NCI-H748 treated with DMSO at 0.1 percent for 48 hours (cell line): ENCODE measurements at regions not wholly inside any gene's neighbourhood (a gene's known extent, or its start where the extent isn't known, plus 50 kb on each side); places are given as distances from the start of the nearest gene placed in this dataset.
"Not testable (repeated sequence)": the region's sequence is repeated elsewhere in the genome, so short reads cannot be mapped to it uniquely, and the experiment has no call there.

ENCODE experiments used
- DNase-seq: peaks from one replicate; lab custom pipeline; 2025; lab: John Stamatoyannopoulos, UW

DNA sequence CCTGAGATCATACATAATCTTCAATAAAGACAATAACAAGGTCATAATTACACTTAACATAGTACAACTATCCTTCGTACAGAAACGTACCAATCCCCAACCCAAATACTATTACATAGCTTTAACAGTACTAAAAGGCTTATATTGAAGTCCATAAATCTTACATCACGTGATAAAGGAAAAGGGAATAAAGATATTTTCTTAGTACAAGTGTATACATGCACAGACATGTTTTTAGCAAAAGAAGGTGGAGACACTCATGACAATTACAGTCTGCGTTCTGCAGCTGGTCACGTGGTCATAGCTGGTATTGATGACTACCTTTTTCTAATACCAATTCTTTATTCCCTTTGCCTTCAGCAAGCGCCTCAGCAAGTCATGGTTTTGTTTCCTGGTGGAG lies 464.5 kb upstream of the SLITRK5 start:
- no peak for DNase-seq

DNA sequence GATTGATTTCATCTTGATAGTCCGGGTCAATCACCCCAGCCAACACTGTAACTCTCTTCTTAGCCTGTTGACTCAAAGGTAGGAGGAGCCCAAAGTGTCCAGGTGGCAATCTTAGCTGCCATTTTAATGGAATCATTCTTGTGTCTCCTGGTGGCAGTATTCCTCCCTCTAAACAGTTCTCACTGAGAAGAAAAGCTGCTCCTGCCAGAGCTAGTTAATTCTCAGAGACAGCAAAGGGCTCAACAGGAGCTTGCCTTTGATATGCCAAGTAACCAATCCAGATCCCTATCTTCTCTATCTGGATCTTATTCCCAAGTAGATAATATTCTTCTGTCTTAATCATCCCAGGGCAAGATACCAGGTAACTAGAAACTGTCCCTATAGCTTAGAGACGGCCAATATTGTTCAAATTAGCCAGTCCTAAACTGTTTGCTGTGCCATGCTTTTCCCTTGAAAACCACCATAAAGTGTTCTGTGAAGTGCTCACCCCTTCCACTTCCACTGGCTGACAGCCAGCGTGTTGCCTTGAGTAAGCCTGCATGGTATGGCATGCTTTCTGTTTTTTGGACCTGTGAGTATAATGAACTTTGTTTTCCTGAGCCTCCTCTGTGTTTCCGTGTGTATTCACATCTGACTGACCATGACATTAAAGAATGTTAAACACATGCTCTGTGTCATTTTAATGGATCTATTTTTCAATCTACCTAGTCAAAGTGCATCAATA lies 463.7 kb upstream of the SLITRK5 start:
- no peak for DNase-seq

DNA sequence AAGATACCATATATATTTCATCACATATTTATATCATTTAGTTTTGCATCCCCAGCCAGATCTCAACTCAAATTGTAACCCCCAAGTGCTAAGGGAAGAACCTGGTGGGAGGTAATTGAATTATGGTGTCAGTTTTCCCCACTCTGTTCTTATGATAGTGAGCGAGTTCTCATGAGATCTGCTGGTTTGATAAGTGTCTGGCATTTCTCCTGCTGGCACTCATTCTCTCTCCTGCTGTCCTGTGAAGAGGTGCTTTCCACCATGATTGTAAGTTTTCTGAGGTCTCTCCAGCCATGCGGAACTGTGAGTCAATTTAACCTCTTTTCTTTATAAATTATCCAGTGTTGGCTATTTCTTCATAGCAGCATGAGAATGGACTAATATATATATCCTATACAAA lies 462.5 kb upstream of the SLITRK5 start:
- no peak for DNase-seq

DNA sequence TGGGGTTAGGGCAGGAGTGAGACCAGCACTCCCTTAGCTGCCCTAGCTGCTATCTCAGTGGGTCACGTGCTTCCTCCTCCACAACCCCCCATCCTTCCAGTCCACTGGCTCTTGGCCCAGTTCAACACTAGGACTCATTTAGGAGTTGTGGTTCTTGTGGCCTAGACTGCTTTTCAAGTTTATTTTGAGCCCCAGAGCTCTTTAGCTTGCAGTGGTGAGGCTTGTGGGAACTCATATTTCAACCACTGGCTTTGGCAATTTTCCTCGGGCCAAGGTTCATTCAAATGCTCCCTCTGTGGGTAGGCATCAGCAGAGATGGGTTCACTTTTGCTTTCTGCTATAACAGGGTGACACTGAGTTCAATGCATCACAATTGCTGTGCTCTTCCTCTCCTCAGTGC lies 436.2 kb upstream of the SLITRK5 start:
- no peak for DNase-seq

DNA sequence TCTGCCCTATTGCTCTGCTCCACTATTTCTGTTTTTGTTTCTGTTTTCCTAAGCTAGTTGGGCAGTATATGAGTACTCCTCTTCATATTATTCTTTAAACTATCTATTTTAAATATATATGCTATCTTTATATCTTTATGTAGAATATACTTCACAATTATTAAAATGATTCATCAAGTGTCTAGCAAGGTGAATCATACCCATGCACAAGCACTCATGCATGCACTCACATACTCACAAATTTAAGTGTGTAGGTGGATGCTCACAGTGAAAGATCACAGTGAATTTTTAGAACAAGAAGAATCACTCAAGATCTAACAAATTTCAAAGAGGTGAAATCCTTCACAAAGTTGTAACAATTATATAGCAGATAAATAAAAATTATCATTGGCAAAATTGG lies 435.6 kb upstream of the SLITRK5 start:
- DNase-seq: no peak

DNA sequence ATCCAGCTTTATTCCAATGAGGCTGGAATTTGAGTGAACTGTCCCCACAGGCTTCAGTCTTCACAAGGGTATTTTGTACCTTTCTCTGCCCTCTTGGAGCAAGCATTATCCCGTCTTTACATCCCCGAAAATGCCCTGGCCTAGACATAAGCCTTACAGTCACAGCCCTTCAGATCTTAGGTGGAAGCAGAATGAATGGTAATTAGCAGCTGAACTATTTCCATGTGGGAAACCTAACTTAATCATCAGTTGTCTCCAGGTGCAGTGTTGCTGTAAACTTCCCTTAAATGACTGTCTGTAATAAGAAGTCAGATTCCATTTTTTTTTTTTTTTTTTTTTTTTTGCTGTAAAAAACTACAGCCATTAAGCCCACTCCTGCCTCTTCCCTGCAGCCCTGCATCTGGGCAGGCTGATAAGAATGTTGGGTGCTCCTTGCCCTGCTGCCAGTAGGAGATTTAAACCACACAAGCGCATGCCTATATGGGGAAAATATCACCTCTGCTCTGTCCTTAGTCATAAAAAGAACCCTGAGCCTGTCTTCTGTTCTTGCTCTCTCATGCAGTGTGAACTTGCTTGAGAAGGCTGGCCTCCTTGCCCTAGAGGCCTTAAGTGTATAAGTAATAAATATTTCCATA lies 426.8 kb upstream of the SLITRK5 start:
- no peak for DNase-seq

DNA sequence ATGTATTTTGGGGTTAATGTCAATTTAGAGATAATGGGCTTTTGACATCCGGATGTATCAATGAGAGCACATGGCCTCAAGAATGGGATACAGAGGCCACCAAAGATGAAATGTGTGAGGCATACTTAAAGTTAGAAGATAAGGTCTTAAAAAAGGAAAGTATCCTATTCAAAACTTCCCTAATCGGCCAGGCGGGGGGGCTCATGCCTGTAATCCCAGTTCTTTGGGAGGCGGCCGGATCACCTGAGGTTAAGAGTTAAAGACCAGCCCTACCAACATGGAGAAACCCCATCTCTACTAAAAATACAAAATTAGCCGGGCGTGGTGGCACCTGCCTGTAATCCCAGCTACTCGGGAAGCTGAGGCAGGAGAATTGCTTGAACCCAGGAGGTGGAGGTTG lies 421.3 kb upstream of the SLITRK5 start:
- not testable (repeated sequence) for DNase-seq

DNA sequence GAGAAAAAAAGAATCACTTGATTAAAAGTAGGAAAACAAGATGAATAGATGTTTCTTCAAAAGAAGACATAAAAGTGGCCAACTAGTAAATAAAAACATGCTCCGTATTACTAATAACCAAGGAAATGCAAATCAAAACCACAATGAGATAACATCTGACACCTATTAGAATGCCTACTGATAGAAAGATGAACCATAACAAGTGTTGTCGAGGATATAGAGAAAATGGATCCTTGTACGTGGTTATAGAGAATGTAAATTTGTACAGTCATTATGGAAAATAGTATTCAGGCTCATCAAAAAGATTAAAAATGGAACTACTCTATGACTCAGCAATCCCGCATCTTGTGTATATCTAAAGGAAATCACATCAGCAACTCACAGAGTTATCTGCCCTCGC lies 415.8 kb upstream of the SLITRK5 start:
- no peak for DNase-seq

DNA sequence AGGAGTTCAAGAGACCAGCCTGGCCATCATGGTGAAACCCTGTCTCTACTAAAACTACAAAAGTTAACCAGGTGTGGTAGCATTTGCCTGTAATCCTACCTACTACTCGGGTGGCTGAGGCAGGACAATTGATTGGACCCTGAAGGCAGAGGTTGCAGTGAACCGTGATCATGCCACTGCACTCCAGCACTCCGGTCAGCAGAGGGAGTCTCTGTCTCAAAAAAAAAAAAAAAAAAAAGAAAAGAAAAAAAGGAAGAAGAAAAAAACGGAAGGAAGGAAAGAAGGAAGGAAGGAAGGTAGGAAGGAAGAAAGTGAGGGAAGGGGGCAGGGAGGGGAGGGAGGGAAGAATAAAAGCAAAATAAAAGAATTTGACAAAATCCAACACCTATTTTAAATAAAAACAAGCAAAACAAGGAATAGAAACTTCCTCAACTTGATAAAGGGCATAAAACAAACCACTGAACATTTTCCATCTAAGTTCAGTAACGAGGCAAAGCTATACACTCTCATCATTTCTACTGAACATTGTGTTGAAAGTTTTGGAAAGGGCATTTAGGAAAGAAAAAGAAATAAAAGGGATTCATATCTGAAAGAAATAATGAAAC lies 411.6 kb upstream of the SLITRK5 start:
- no peak for DNase-seq

DNA sequence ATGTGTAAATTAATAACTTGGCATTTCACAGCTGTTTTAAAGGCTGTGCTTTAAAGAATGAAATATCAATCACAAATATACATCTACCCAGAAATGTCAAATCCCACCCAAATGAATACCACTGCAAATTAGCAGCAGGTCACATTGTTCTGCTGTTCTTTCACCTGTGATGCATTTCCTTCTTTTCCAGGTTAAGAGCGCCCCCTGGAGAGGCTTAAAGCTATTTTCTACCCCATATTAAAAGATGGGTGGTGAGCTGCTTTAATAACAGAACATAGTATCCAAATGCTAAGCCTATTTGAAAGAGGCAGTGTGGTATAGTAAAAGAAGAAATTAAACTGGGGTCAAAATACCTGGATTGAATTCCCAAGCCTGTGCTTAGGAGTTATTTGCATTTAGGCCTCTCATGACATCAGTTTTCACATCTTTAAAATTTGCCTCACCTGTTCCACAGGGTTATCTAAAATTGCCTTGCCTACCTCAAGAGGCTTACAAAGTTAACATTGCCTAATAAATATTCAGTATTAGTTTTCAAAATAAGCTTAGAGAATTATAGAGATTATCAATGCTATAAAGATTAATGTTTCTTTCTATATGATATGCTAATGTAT lies 396.9 kb upstream of the SLITRK5 start:
- DNase-seq: peak; percentile 69

DNA sequence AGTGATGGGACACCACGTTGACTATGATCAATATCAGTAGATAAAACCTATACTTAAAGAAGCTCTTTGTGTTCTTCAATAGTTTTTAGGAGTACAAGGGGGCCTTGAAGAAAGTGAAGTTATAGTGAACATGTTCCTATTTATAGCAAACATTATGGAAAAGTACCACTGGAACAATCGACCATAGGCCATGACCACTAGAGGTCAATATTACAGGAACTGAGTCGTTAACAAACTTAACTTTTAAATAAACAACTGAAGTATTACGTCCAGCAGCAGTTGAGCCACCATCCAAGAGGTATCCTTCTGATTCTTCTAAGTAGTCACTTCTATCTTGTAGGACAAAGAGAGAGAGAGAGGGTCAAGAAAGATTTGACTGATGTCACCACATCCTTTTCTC lies 391.0 kb upstream of the SLITRK5 start:
- DNase-seq: no peak

DNA sequence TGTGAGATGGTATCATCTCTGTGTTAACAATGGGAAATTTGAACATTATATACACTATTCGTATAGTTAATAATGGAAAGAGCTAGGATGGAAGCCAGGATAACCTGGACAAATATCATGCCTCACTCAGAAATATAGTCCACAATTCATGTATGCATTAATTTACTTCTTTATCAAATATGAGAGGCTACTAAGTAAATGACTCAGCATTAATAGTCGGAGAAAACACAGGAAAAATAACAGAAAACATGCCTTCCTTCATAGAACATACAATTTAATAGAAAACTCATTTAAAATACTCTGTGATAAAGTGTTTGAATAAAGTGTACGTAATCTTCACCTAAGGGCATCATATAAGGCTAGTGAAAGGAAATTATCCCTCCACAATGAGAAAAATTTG lies 383.4 kb upstream of the SLITRK5 start:
- DNase-seq: no peak

DNA sequence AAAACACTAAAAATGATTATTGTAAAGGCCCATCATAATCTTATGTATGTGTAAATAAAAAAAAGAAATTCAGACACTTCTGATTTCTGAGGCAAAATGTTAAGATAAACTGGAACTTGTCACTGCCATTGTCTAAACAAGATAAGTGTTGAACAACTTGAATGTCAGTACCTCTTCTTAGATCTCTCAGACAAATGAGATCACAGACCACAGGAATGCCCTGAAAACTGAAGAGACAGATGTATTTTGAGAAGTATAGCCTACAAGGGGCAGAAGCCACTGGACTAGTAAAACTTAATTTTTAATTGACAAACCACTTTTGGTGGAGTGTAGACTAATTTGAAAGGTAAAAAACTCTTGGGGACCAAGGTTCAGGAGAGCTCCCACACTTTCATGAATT lies 375.5 kb upstream of the SLITRK5 start:
- DNase-seq: no peak

DNA sequence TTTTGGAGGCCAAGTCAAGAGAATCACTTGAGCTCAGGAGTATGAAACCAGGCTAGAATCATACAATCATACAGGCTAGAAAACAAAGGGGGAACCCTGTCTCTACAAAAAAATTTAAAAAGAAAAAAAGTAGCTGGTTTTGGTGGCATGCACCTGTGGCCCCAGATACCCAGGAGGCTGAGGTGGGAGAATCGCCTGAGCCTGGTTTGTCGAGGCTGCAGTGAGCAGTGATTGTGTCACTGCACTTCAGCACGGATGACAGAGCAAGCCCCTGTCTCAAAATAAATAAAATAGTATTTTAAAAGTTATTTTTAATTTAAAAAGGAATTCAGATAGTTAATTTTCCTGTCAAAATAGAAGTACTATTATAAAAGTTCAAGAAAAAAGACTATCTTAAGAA lies 369.1 kb upstream of the SLITRK5 start:
- DNase-seq: no peak

DNA sequence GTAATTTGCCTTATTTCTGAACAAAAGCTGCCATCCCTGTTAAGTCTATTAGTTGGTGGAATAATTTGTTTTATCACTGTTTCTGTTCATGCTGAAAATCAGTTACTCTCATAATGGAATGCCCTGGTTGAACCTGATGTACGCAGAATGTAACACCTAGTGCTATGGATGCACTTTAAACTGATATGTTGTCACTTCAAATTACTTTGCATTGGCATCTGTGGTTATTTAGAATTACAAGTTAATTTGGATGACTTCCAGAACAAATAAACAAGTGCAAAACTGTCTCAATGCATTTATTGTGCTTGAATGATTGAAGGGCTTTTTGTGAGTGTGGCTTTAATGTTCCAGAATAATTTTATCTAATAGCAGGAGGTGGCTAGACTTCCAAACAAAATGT lies 368.2 kb upstream of the SLITRK5 start:
- peak; percentile 40 for DNase-seq

DNA sequence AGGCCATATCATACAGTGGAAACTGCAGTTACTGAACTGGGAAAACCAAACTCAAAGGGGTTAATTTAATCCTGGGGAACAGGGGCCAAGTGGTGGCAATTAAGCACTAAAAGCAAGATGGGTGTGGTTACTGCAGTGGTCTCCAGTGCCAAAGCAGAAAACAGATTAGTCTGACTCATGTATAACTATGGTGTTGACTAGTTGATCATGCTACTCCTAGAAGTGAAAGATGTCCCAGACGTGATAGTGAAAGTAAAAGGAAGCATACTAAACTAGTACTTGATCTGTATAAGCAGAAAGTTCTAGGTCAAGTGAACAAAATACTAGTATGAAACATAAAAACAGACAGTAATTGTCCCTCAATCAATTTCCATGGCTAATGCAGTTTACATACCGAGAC lies 360.0 kb upstream of the SLITRK5 start:
- no peak for DNase-seq

DNA sequence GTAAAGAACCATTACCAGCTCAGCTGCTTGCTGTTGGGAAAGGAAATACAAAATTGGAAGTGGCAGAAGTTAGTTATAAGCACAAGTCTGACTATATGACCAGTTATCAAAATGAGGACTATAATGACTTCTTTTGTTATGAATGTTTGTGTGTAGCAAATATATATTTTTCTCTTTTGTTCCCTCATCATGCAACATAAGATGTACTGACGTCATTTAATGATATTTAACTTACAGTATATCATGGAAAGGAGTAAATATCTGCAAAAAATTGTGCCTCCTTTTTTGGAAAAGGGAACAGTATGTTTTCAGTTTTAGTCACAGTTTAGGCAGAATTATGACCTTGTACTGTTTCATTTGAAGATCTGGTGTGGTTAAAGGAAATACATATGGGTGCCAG lies 356.3 kb upstream of the SLITRK5 start:
- no peak for DNase-seq

DNA sequence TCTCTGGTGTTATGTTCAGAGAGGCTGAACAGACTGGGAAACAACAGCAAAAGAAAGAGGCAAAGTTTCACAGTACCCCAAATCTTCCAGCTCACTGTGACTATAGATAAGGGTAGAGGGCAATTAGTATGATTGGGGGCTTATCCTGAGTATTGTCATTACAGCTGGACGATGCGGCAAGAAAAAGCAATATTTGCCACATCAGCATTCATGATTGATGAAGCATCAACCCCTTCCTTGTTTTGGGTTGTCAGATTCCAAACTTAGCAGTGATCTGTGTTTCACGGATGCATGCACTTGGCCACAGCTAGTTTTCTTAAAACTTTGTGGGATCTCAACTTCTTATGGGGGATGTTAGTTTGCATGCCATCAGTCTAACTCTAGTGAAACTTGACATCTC lies 348.8 kb upstream of the SLITRK5 start:
- no peak for DNase-seq

DNA sequence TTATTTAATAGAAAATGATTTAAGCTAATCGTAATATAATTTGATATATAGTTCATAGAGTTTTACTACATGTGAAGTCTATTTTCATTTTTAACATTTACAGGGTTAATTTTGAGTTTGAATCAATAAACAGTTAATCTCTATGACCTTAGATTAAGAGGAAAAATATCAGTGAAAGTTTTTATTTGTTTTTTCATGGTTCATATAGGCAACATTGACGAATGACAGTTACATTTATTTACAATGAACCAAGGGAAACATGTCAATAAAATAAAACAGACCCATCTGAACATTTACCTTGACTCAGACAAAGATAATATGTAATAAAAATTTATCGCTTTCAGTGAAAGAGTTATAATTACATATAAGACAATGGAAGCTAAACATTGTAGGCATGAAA lies 346.6 kb upstream of the SLITRK5 start:
- DNase-seq: no peak

DNA sequence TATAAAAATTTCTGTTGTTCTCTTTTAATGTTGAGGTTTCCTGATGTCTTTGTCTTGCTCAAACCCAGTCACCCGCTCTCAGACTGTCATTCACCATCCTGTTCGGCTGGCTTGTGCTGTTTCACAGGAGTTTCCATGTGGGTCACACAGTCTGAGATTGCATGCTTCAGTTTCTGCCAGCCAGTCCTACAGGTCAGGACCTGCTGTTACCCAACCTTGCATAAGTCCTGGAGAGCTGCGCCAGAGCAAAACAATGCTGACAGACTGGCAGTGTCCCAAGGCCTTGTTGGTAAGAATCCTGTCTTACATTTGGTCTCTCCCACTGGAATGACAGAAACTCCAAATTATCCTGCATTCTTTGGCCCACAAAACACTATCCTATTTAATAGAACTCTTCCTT lies 340.0 kb upstream of the SLITRK5 start:
- DNase-seq: no peak

DNA sequence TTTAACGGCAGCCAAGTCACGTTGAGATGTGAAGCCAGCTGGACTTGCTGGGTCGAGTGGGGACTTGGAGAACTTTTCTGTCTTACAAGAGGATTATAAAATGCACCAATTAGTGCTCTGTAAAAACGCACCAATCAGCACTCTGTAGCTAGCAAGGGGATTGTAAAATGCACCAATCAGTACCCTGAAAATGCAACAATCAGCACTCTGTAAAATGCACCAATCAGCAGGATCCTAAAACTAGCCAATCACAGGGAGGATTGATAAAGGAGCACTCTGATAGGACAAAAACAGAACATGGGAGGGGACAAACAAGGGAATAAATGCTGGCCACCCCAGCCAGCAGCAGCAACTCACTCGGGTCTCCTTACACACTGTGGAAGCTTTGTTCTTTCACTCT lies 337.6 kb upstream of the SLITRK5 start:
- DNase-seq: no peak

DNA sequence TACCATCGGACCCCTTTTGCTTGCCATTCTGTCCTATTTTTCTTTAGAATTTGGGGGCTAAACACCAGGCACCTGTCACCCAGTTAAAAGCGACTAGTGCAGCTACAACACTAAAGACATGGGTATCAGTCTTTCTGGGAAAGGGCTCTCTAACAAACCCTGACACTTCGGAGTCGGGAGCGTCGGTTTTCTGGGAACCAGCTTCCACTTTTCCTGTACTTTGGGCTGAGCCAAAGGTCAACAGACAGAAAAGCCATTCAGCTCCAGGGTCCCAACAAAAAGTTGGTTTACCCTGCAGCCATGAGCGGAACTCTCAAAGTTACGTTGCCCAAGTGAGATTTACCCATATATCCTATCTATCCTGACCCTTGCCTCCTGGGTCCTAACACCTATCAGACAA lies 337.0 kb upstream of the SLITRK5 start:
- no peak for DNase-seq

DNA sequence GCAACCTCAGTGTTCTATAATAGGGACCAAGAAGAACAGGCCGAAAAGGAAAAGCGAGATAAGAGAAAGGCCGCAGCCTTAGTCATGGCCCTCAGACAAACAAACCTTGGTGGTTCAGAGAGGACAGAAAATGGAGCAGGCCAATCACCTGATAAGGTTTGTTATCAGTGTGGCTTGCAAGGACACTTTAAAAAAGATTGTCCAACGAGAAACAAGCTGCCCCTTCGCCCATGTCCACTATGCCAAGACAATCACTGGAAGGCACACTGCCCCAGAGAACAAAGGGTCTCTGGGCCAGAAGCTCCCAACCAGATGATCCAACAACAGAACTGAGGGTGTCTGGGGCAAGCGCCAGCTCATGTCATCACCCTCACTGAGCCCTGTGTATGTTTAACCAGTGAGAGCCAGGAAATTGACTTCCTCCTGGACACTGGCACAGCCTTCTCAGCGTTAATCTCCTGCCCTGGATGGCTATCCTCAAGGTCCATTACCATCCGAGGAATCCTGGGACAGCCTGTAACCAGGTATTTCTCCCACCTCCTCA lies 334.8 kb upstream of the SLITRK5 start:
- not testable (repeated sequence) for DNase-seq
